Subcutaneous abdominal adipose tissue (tissue), 5 donors: ENCODE measurements at regions not wholly inside any gene's neighbourhood (a gene's known extent, or its start where the extent isn't known, plus 50 kb on each side); places are given as distances from the start of the nearest gene placed in this dataset.

Experiments
- H3K27ac ChIP-seq: one replicate; pipeline ENCODE4 v1.7.0; 2013; ENCODE audit warnings: low read depth, mild to moderate bottlenecking, inconsistent platforms, low read length, moderate library complexity
- H3K27me3 ChIP-seq, 5 donors: one replicate each; pipeline ENCODE4 v1.7.0; 2013; ENCODE audit warnings: low read length in 5 of 5, inconsistent platforms in 1 of 5; ENCODE audit not compliant: control insufficient read depth in 5 of 5, insufficient read depth in 4 of 5
- H3K36me3 ChIP-seq, 5 donors: one replicate each; pipeline ENCODE4 v1.7.0; 2013; ENCODE audit warnings: low read length in 5 of 5; ENCODE audit not compliant: control insufficient read depth in 5 of 5, insufficient read depth in 5 of 5
- H3K4me1 ChIP-seq, 5 donors: one replicate each; pipeline ENCODE4 v1.7.0; 2013; ENCODE audit warnings: low read length in 5 of 5, mild to moderate bottlenecking in 3 of 5, moderate library complexity in 1 of 5; ENCODE audit not compliant: control insufficient read depth in 5 of 5, insufficient read depth in 5 of 5
- H3K4me3 ChIP-seq, 5 donors: one replicate each; pipeline ENCODE4 v1.7.0; 2013; ENCODE audit warnings: low read length in 5 of 5, low read depth in 1 of 5
- H3K9ac ChIP-seq, 5 donors: one replicate each; pipeline ENCODE4 v1.7.0; 2013; ENCODE audit warnings: low read length in 5 of 5, mild to moderate bottlenecking in 4 of 5, moderate library complexity in 3 of 5
- H3K9me3 ChIP-seq, 5 donors: one replicate each; pipeline ENCODE4 v1.7.0; 2013; ENCODE audit warnings: low read length in 5 of 5; ENCODE audit not compliant: control insufficient read depth in 5 of 5
- donor health status: healthy.
- donor health status: healthy.
- donor health status: healthy.
- donor health status: healthy.
- donor health status: healthy.

DNA sequence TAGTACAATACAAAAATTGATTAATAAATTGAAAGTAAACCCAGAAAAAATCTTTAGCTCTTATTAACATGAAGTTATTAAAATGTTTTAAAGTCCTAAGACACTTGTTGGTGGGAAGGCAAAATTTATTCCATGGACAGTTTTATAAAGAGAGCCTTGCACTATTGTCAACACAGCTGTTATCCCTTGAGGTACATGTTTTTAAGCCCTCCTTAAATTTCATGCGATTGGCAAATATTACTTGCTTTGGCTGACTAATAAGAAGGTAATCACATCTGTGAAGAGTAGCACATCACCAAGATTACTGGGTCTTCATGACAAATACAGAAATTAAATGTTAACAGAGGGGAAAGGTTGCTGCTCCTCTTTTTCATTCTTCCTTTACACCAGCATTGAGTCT lies 611.1 kb downstream of the BRINP3 start:
- H3K9me3 ChIP-seq: no peaks in the 10 kb centered on the region
- no peak overlapping the region for H3K27ac ChIP-seq
- no peaks in the 10 kb centered on the region for H3K4me1 ChIP-seq
- no peaks in the 10 kb centered on the region for H3K27me3 ChIP-seq
- H3K4me3 ChIP-seq: no peak overlapping the region
- no peak overlapping the region for H3K9ac ChIP-seq
- no peaks in the 10 kb centered on the region for H3K36me3 ChIP-seq

DNA sequence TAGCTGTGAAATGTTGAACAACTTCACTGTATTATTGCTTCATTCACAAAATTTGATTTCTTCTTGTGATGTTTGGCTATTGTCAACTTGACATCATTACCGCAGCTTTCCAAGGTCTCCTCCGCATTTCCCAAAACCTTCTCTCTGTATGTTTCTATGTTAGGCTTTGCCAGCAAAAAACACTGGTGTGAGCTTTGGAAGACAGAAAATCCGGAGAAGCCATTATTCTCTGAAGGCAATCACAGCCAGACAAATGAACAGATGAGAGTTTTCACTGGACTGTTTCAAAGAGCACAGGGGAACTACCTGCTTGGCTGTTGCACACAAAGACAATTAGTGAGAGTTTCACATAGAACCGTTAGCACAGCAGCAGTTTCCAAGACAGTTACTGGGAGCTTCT lies 609.6 kb downstream of the BRINP3 start:
- no peak overlapping the region for H3K9ac ChIP-seq
- H3K27ac ChIP-seq: no peak overlapping the region
- H3K4me3 ChIP-seq: no peak overlapping the region
- H3K27me3 ChIP-seq: no peaks in the 10 kb centered on the region
- no peaks in the 10 kb centered on the region for H3K4me1 ChIP-seq
- H3K36me3 ChIP-seq: no peaks in the 10 kb centered on the region
- H3K9me3 ChIP-seq: no peaks in the 10 kb centered on the region

DNA sequence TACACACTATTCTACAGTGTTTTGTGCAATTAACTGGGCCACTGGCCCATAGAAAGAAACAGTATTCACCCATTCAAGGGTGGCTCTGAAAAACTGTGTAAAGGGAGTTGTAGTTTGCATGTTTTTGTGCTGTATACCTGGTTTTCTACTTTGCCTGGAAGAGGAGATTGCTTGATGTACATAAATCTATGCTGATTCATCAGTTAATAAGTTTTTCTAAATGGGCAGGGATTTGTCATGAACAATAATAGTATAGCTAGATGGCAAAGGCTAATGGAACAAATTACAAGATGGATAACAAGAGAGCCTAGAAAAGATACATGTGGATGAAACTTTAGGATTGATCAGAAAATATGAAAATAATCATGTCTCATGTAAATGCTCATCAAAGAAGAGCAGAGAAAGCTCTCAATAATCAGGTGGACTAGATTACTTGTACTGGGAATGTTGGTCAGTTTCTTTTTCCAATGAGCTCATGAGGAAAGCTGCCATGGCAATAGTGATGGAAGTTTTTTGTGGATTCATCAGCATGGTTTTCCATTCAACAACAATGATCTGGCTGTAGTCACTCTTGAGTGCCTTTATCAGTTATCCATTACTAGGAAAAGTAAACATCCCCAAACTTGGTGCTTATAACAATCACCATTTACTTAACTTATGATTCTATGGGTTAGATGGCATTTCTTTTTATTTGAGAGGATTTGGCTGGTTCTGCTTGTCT lies 602.8 kb downstream of the BRINP3 start:
- Histone ChIP-seq H3K36me3 (no peaks in the 10 kb centered on the region), H3K9me3 (peaks cover 0 to 7% (median 0%) of the 10 kb centered on the region in 5 donors), H3K27ac (no peak overlapping the region), H3K4me1 (no peaks in the 10 kb centered on the region), H3K27me3 (no peaks in the 10 kb centered on the region), H3K9ac (no peak overlapping the region), H3K4me3 (no peak overlapping the region)

DNA sequence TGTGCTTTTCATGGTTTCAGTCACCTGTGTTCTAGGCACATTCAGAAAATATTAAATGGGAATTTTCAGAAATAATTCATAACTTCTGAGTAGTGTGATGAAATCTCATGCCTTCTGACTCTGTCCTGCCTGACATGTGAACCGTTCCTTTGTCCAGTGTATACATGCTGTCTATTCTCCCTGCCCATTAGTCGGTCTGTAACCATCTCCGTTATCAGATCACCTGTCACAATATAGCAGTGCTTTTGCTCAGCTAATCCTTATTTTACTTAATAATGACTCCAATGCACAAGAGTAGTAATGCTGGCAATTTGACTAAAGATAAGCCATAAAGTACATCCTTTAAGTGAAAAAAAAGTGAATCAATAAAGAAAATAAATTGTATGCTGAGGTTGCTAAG lies 597.5 kb downstream of the BRINP3 start:
- Histone ChIP-seq H3K4me3 (no peak overlapping the region), H3K36me3 (no peaks in the 10 kb centered on the region), H3K4me1 (no peaks in the 10 kb centered on the region)

DNA sequence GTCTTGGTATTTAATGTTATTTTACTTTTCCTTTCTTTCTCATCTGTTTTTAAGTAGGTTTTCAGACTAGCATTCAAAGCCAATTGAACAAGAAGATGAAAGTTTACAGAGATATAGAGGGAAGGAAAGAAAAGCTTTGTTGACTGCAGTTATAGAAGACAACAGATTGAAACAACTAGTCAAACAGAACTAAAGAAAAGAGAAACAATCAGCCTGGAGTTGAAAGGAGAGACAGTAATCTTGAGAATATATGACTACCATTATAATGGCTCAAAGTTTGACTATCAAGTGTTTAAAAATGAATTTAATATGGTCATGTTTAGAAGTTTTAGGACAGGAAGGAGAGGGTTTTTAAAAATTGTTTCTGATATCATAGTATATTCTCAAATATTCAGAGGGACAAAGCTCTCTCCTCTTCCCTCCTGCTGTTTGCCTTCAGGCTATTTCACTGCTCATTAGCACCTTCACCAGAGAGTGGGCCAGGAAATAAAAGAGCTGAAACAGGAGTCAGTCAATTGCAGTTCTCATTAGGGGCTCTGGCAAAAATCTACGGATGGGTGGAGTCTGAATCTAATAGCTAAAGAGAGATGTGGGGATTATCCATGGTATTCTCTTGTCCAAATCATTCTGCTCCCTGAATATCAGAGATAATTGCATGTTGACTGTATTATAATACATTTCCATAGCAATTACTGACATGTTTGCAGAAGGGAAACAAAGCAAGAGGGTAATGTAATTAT lies 577.8 kb downstream of the BRINP3 start:
- H3K36me3 ChIP-seq: no peaks in the 10 kb centered on the region
- H3K4me3 ChIP-seq: no peak overlapping the region
- no peaks in the 10 kb centered on the region for H3K27me3 ChIP-seq
- H3K27ac ChIP-seq: no peak overlapping the region
- H3K9ac ChIP-seq: no peak overlapping the region
- no peaks in the 10 kb centered on the region for H3K9me3 ChIP-seq
- no peaks in the 10 kb centered on the region for H3K4me1 ChIP-seq

More for the DNA sequence above, 597.5 kb downstream of the BRINP3 start:
- peaks cover 0 to 7% (median 0%) of the 10 kb centered on the region in 5 donors for H3K9me3 ChIP-seq
- no peaks in the 10 kb centered on the region for H3K27me3 ChIP-seq
- no peak overlapping the region for H3K9ac ChIP-seq
- H3K27ac ChIP-seq: no peak overlapping the region

DNA sequence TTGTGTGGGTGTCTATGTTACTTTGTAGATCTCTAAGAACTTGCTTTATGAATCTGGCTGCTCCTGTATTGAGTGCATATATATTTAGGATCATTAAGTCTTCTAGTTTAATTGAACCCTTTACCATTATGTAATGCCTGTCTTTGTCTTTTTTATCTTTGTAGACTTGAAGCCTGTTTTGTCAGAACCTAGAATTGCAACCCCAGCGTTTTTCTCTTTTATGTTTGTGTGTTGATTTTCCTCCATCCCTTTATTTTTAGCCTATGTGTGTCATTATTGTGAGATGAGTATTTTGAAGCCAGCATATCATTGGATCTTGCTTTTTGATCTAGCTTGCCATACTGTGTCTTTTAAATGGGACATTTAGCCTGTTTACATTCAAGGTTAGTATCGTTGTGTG lies 573.2 kb downstream of the BRINP3 start:
- Histone ChIP-seq H3K9me3 (no peaks in the 10 kb centered on the region), H3K4me3 (no peak overlapping the region), H3K27me3 (no peaks in the 10 kb centered on the region)

DNA sequence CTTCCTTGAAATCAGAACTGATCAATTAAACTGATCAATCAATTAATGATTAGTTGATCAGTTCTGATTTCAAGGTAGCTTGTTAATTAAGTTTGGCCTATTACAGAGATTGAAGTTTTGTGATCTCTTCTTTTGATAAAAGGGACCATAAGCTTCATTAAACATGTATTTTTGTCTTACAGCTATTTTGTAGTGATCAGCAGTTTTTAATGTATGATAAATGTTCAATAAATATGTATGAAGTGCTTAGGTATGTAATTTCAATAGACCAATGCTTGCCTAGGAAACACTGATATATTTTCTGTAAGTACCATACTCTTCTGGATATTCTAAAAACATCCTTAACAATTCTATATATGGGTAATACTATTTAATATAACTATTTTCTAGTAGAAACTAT lies 569.6 kb downstream of the BRINP3 start:
- no peak overlapping the region for H3K9ac ChIP-seq
- no peaks in the 10 kb centered on the region for H3K27me3 ChIP-seq
- H3K4me1 ChIP-seq: no peaks in the 10 kb centered on the region
- no peaks in the 10 kb centered on the region for H3K36me3 ChIP-seq
- peaks cover 0 to 3% (median 0%) of the 10 kb centered on the region in 5 donors for H3K9me3 ChIP-seq
- H3K27ac ChIP-seq: no peak overlapping the region
- H3K4me3 ChIP-seq: no peak overlapping the region

More for the DNA sequence above, 573.2 kb downstream of the BRINP3 start:
- no peaks in the 10 kb centered on the region for H3K36me3 ChIP-seq
- H3K27ac ChIP-seq: no peak overlapping the region
- no peaks in the 10 kb centered on the region for H3K4me1 ChIP-seq
- no peak overlapping the region for H3K9ac ChIP-seq

DNA sequence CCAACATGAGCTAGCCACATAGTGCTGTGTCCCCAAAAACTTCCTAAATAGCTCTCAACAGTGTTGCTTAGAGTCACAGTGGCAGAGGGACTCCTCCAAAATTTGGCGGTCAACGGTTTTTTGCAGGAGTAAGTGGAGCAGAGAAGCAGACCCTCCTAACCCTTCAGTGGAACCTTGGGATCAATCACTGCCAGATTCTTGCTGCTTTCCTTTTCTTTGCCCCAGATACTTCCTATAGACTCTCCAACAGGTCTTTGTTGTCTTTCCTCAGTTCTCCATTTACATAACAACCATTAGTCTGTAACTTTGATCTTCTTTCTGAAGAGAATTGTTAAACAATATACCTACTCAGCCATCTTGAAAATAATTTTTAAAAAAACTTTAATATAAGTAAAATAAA lies 556.1 kb downstream of the BRINP3 start:
- H3K4me1 ChIP-seq: no peaks in the 10 kb centered on the region
- H3K9ac ChIP-seq: no peak overlapping the region
- H3K27me3 ChIP-seq: no peaks in the 10 kb centered on the region
- H3K9me3 ChIP-seq: peaks cover 2 to 26% (median 4%) of the 10 kb centered on the region in 5 donors
- H3K4me3 ChIP-seq: no peak overlapping the region
- no peak overlapping the region for H3K27ac ChIP-seq
- no peaks in the 10 kb centered on the region for H3K36me3 ChIP-seq

DNA sequence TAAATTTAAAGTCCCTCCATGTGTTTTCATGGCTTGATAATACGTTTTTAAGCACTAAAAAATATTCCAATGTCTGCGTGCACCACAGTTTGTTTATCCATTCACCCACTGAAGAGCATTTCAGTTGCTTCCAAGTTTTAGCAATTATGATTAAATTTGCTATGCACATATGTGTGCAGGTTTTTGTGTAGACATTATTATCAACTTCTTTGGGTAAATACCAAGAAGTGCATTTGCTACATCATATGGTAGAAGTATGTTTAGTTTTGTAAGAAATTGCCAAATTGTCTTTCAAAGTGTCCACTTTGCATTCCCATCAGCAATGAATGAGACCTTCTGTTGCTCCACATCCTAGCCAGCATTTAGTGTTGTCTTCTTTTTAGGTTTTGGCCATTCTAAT lies 550.0 kb downstream of the BRINP3 start:
- H3K9me3 ChIP-seq: peaks cover 2 to 15% (median 5%) of the 10 kb centered on the region in 5 donors
- H3K27ac ChIP-seq: no peak overlapping the region
- no peak overlapping the region for H3K4me3 ChIP-seq
- no peaks in the 10 kb centered on the region for H3K4me1 ChIP-seq
- no peaks in the 10 kb centered on the region for H3K27me3 ChIP-seq
- H3K9ac ChIP-seq: no peak overlapping the region
- H3K36me3 ChIP-seq: no peaks in the 10 kb centered on the region

DNA sequence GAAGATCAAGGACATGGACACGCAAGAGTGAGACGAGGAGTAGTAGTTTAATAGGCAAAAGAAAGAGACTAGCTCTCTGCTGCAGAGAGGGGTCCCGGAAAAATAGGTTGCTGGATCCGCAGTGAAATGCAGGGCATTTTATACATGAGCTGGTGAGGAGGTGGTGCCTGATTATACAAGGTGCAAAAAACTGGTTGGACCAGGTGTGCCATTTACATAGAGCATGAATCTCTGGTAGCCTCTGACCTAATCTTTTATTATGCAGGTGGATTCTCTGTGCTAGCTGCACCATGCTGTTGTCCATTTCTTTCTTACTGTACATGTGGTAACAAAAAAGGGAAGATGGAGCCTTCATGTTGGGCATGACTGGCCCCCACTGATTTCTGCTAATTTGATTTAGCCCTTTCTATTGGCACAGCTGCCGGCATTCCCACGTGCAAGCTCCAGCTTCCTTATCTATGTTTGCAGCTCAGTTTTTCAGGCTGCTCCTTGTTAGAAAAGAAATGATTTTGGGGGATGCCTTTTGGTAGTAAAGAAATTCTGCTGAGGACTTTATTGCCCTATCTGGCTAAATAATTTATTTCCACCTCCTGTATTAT lies 548.1 kb downstream of the BRINP3 start:
- Histone ChIP-seq H3K4me3 (no peak overlapping the region), H3K36me3 (no peaks in the 10 kb centered on the region), H3K27ac (no peak overlapping the region), H3K27me3 (no peaks in the 10 kb centered on the region), H3K4me1 (no peaks in the 10 kb centered on the region), H3K9ac (no peak overlapping the region), H3K9me3 (peaks cover 2 to 10% (median 3%) of the 10 kb centered on the region in 5 donors)
